Muscle of leg (tissue), 3 donors: ENCODE measurements at regions not wholly inside any gene's neighbourhood (a gene's known extent, or its start where the extent isn't known, plus 50 kb on each side); places are given as distances from the start of the nearest gene placed in this dataset.
"Not testable (repeated sequence)": the region's sequence is repeated elsewhere in the genome, so short reads cannot be mapped to it uniquely, and the experiment has no call there.

Experiments used
- DNase-seq: peaks from one replicate; pipeline ENCODE4 v3.0.0; 2013
- H3K27ac ChIP-seq: one replicate; pipeline ENCODE4 v1.5.1; 2013; ENCODE audit warnings: mild to moderate bottlenecking, low read length, control low read depth
- H3K27me3 ChIP-seq: one replicate; pipeline ENCODE4 v1.6.1; 2013; ENCODE audit warnings: low read length; ENCODE audit not compliant: control insufficient read depth, insufficient read depth
- H3K36me3 ChIP-seq: one replicate; pipeline ENCODE4 v1.6.1; 2013; ENCODE audit warnings: low read length; ENCODE audit not compliant: control insufficient read depth, insufficient read depth
- H3K4me1 ChIP-seq: one replicate; pipeline ENCODE4 v1.6.1; 2013; ENCODE audit warnings: low read length; ENCODE audit not compliant: control insufficient read depth, insufficient read depth
- H3K4me3 ChIP-seq: one replicate; pipeline ENCODE4 v1.5.1; 2013; ENCODE audit warnings: low read length, control low read depth
- H3K9me3 ChIP-seq: replicated peaks from 2 replicates; pipeline ENCODE4 v1.6.1; 2013; ENCODE audit warnings: low read depth, low read length; ENCODE audit not compliant: control insufficient read depth
- WGBS: methylation state at CpG from one replicate; pipeline ENCODE4 v1.1.5; 2013; ENCODE audit warnings: missing lambda C conversion rate; ENCODE audit not compliant: insufficient coverage; 5-methylcytosine and 5-hydroxymethylcytosine counted together

GRCh38 chr1:149664624-149665023, 81.0 kb downstream of the PPIAL4C start:
- H3K4me1 ChIP-seq, DNase-seq, H3K27me3 ChIP-seq, H3K9me3 ChIP-seq, H3K4me3 ChIP-seq, H3K36me3 ChIP-seq, H3K27ac ChIP-seq: not testable (repeated sequence)
- WGBS: no CpG with 5 or more reads among the region's 2 CpGs

- not testable (repeated sequence) for DNase-seq, H3K27me3 ChIP-seq
These were observed 81.4 kb downstream of the PPIAL4C start for GRCh38 chr1:149665033-149665432.

GRCh38 chr1:149665528-149665927, 81.9 kb downstream of the PPIAL4C start:
- H3K27me3 ChIP-seq, H3K36me3 ChIP-seq, H3K27ac ChIP-seq, H3K4me3 ChIP-seq, H3K4me1 ChIP-seq, H3K9me3 ChIP-seq, DNase-seq: not testable (repeated sequence)
- WGBS: no CpG with 5 or more reads among the region's 2 CpGs

More at GRCh38 chr1:149665033-149665432, 81.4 kb downstream of the PPIAL4C start:
- not testable (repeated sequence) for H3K4me1 ChIP-seq, H3K4me3 ChIP-seq, H3K36me3 ChIP-seq, H3K9me3 ChIP-seq, H3K27ac ChIP-seq

- not testable (repeated sequence) for H3K4me1 ChIP-seq, H3K4me3 ChIP-seq, DNase-seq, H3K36me3 ChIP-seq, H3K27ac ChIP-seq, H3K9me3 ChIP-seq, H3K27me3 ChIP-seq
- WGBS: 96% methylated on average over 3 of the region's 4 CpGs
These were observed 89.7 kb downstream of the PPIAL4C start for GRCh38 chr1:149673231-149673909.

- H3K36me3 ChIP-seq, H3K9me3 ChIP-seq, H3K4me3 ChIP-seq, H3K27me3 ChIP-seq, DNase-seq, H3K4me1 ChIP-seq, H3K27ac ChIP-seq: not testable (repeated sequence)
- 95% methylated on average over 11 of the region's 23 CpGs for WGBS
These were observed 91.3 kb downstream of the PPIAL4C start for GRCh38 chr1:149674921-149675320.

GRCh38 chr1:149677359-149677758, 93.7 kb downstream of the PPIAL4C start:
- DNase-seq, H3K9me3 ChIP-seq, H3K4me1 ChIP-seq, H3K4me3 ChIP-seq, H3K27me3 ChIP-seq, H3K36me3 ChIP-seq, H3K27ac ChIP-seq: not testable (repeated sequence)
- WGBS: no CpG with 5 or more reads among the region's 5 CpGs

- H3K4me1 ChIP-seq, H3K27me3 ChIP-seq, H3K27ac ChIP-seq, DNase-seq, H3K9me3 ChIP-seq, H3K4me3 ChIP-seq, H3K36me3 ChIP-seq: not testable (repeated sequence)
- WGBS: no CpG with 5 or more reads among the region's 3 CpGs
These were observed 95.8 kb upstream of the FCGR1A start for GRCh38 chr1:149686593-149687238.

- not testable (repeated sequence) for H3K27ac ChIP-seq, H3K36me3 ChIP-seq, H3K27me3 ChIP-seq, H3K4me3 ChIP-seq, H3K9me3 ChIP-seq, H3K4me1 ChIP-seq, DNase-seq
- no CpG with 5 or more reads among the region's 6 CpGs for WGBS
These were observed 91.1 kb upstream of the FCGR1A start for GRCh38 chr1:149691399-149691798.

- not testable (repeated sequence) for DNase-seq, H3K27ac ChIP-seq, H3K36me3 ChIP-seq, H3K4me1 ChIP-seq, H3K4me3 ChIP-seq, H3K9me3 ChIP-seq, H3K27me3 ChIP-seq
- WGBS: no CpG with 5 or more reads among the region's 17 CpGs
These were observed 89.5 kb upstream of the FCGR1A start for GRCh38 chr1:149692804-149693539.

- not testable (repeated sequence) for H3K27me3 ChIP-seq, H3K9me3 ChIP-seq, H3K4me3 ChIP-seq, H3K4me1 ChIP-seq, DNase-seq, H3K36me3 ChIP-seq, H3K27ac ChIP-seq
- WGBS: no CpG with 5 or more reads among the region's 3 CpGs
These were observed 87.4 kb upstream of the FCGR1A start for GRCh38 chr1:149695066-149695465.
